ENCODE measurements at regions not wholly inside any gene's neighbourhood (a gene's known extent, or its start where the extent isn't known, plus 50 kb on each side); places are given as distances from the start of the nearest gene placed in this dataset.

GRCh38 chr21:19870682-19871081 is 1127.5 kb upstream of the NCAM2 start:
- Mint-ChIP-seq H3K4me1 (no peaks in the 10 kb centered on the region), H3K9me3 (ENCODE audit: low read depth) (peaks cover 4% of the 10 kb centered on the region), H3K36me3 (ENCODE audit: low read depth) (no peaks in the 10 kb centered on the region), H3K4me3 (no peak overlapping the region), H3K27me3 (no peaks in the 10 kb centered on the region), H3K27ac (no peak overlapping the region)
- DNase-seq (no peak), ATAC-seq (no peak)
- ChIA-PET CTCF (no interaction called here), POLR2A (no interaction called here)
- intact Hi-C loops (cut with DNase I, micrococcal nuclease) = no loop called here

- DNase-seq (no peak), ATAC-seq (no peak)
- no peak overlapping the region for H3K4me3 Mint-ChIP-seq
- POLR2A ChIA-PET = no interaction called here
- H3K9me3 Mint-ChIP-seq (ENCODE audit: low read depth) = peaks cover 10% of the 10 kb centered on the region
- intact Hi-C loops (cut with DNase I, micrococcal nuclease) = no loop called here
- H3K4me1 Mint-ChIP-seq = no peaks in the 10 kb centered on the region
- CTCF ChIA-PET = interaction anchor here (0.7 kb wide), 1 partner anchor 9 kb away, joined by 3 read pairs; no protein-coding TSS in a partner anchor
- no peak overlapping the region for H3K27ac Mint-ChIP-seq
- no peaks in the 10 kb centered on the region for H3K36me3 Mint-ChIP-seq (ENCODE audit: low read depth)
- H3K27me3 Mint-ChIP-seq = no peaks in the 10 kb centered on the region
Observed at GRCh38 chr21:19874521-19874920, 1123.7 kb upstream of the NCAM2 start.

GRCh38 chr21:19878133-19878532 is 1120.1 kb upstream of the NCAM2 start:
- CTCF ChIA-PET = no interaction called here
- no peak for ATAC-seq

GRCh38 chr21:19899645-19900044 is 1098.6 kb upstream of the NCAM2 start:
- no peaks in the 10 kb centered on the region for H3K36me3 Mint-ChIP-seq (ENCODE audit: low read depth)
- ChIA-PET CTCF (no interaction called here), POLR2A (no interaction called here)
- H3K4me1 Mint-ChIP-seq = no peaks in the 10 kb centered on the region
- intact Hi-C loops (cut with DNase I, micrococcal nuclease) = no loop called here
- ATAC-seq = no peak
- no peak overlapping the region for H3K27ac Mint-ChIP-seq
- no peak for DNase-seq
- H3K4me3 Mint-ChIP-seq = no peak overlapping the region
- no peaks in the 10 kb centered on the region for H3K27me3 Mint-ChIP-seq
- peaks cover 11% of the 10 kb centered on the region for H3K9me3 Mint-ChIP-seq (ENCODE audit: low read depth)

More at GRCh38 chr21:19878133-19878532, 1120.1 kb upstream of the NCAM2 start:
- no peaks in the 10 kb centered on the region for H3K27me3 Mint-ChIP-seq
- DNase-seq = no peak
- peaks cover 8% of the 10 kb centered on the region for H3K9me3 Mint-ChIP-seq (ENCODE audit: low read depth)
- H3K27ac Mint-ChIP-seq = no peak overlapping the region
- no peak overlapping the region for H3K4me3 Mint-ChIP-seq
- POLR2A ChIA-PET = no interaction called here
- intact Hi-C loops (cut with DNase I, micrococcal nuclease) = no loop called here
- H3K36me3 Mint-ChIP-seq (ENCODE audit: low read depth) = no peaks in the 10 kb centered on the region
- no peaks in the 10 kb centered on the region for H3K4me1 Mint-ChIP-seq

- Mint-ChIP-seq H3K27me3 (no peaks in the 10 kb centered on the region), H3K4me1 (no peaks in the 10 kb centered on the region), H3K4me3 (no peak overlapping the region), H3K27ac (no peak overlapping the region), H3K36me3 (ENCODE audit: low read depth) (no peaks in the 10 kb centered on the region), H3K9me3 (ENCODE audit: low read depth) (peaks cover 11% of the 10 kb centered on the region)
- DNase-seq = no peak
- no peak for ATAC-seq
- ChIA-PET CTCF (no interaction called here), POLR2A (no interaction called here)
- intact Hi-C loops (cut with DNase I, micrococcal nuclease) = no loop called here
Observed at GRCh38 chr21:19900149-19900548, 1098.1 kb upstream of the NCAM2 start.

GRCh38 chr21:19908390-19908789 is 1089.8 kb upstream of the NCAM2 start:
- DNase-seq (no peak), ATAC-seq (no peak)
- CTCF ChIA-PET = no interaction called here
- no peak overlapping the region for H3K27ac Mint-ChIP-seq
- H3K9me3 Mint-ChIP-seq (ENCODE audit: low read depth) = peaks cover 2% of the 10 kb centered on the region
- no peaks in the 10 kb centered on the region for H3K4me1 Mint-ChIP-seq
- H3K4me3 Mint-ChIP-seq = no peak overlapping the region
- intact Hi-C loops (cut with DNase I, micrococcal nuclease) = no loop called here
- H3K27me3 Mint-ChIP-seq = no peaks in the 10 kb centered on the region
- H3K36me3 Mint-ChIP-seq (ENCODE audit: low read depth) = no peaks in the 10 kb centered on the region
- POLR2A ChIA-PET = no interaction called here

- Mint-ChIP-seq H3K4me1 (no peaks in the 10 kb centered on the region), H3K9me3 (ENCODE audit: low read depth) (peaks cover 3% of the 10 kb centered on the region), H3K27ac (no peak overlapping the region), H3K36me3 (ENCODE audit: low read depth) (no peaks in the 10 kb centered on the region), H3K27me3 (no peaks in the 10 kb centered on the region), H3K4me3 (no peak overlapping the region)
- ChIA-PET POLR2A (no interaction called here), CTCF (no interaction called here)
- DNase-seq = no peak
- intact Hi-C loops (cut with DNase I, micrococcal nuclease) = no loop called here
- ATAC-seq = no peak
Observed at GRCh38 chr21:19914028-19914427, 1084.2 kb upstream of the NCAM2 start.

GRCh38 chr21:19921211-19921610 is 1077.0 kb upstream of the NCAM2 start:
- intact Hi-C loops (cut with DNase I, micrococcal nuclease) = no loop called here
- CTCF ChIA-PET = no interaction called here
- Mint-ChIP-seq H3K4me1 (no peaks in the 10 kb centered on the region), H3K36me3 (ENCODE audit: low read depth) (no peaks in the 10 kb centered on the region), H3K27me3 (no peaks in the 10 kb centered on the region), H3K27ac (no peak overlapping the region), H3K4me3 (no peak overlapping the region), H3K9me3 (ENCODE audit: low read depth) (no peaks in the 10 kb centered on the region)
- ATAC-seq (no peak), DNase-seq (no peak)
- POLR2A ChIA-PET = no interaction called here

GRCh38 chr21:19922122-19922521 is 1076.1 kb upstream of the NCAM2 start:
- Mint-ChIP-seq H3K4me1 (no peaks in the 10 kb centered on the region), H3K27ac (no peak overlapping the region), H3K36me3 (ENCODE audit: low read depth) (no peaks in the 10 kb centered on the region), H3K9me3 (ENCODE audit: low read depth) (no peaks in the 10 kb centered on the region), H3K27me3 (no peaks in the 10 kb centered on the region), H3K4me3 (no peak overlapping the region)
- DNase-seq (no peak), ATAC-seq (no peak)
- ChIA-PET CTCF (no interaction called here), POLR2A (no interaction called here)
- intact Hi-C loops (cut with DNase I, micrococcal nuclease) = no loop called here

- H3K4me1 Mint-ChIP-seq = no peaks in the 10 kb centered on the region
- no peak overlapping the region for H3K27ac Mint-ChIP-seq
- intact Hi-C loops (cut with DNase I, micrococcal nuclease) = no loop called here
- ATAC-seq = no peak
- no peak for DNase-seq
- CTCF ChIA-PET = no interaction called here
- peaks cover 5% of the 10 kb centered on the region for H3K9me3 Mint-ChIP-seq (ENCODE audit: low read depth)
- no peaks in the 10 kb centered on the region for H3K36me3 Mint-ChIP-seq (ENCODE audit: low read depth)
- no peak overlapping the region for H3K4me3 Mint-ChIP-seq
- POLR2A ChIA-PET = no interaction called here
- no peaks in the 10 kb centered on the region for H3K27me3 Mint-ChIP-seq
Observed at GRCh38 chr21:19935467-19935866, 1062.7 kb upstream of the NCAM2 start.

- H3K4me3 Mint-ChIP-seq = no peak overlapping the region
- intact Hi-C loops (cut with DNase I, micrococcal nuclease) = no loop called here
- ChIA-PET CTCF (no interaction called here), POLR2A (no interaction called here)
- DNase-seq (no peak), ATAC-seq (no peak)
- H3K4me1 Mint-ChIP-seq = no peaks in the 10 kb centered on the region
- H3K36me3 Mint-ChIP-seq (ENCODE audit: low read depth) = no peaks in the 10 kb centered on the region
- peaks cover 2% of the 10 kb centered on the region for H3K9me3 Mint-ChIP-seq (ENCODE audit: low read depth)
- no peaks in the 10 kb centered on the region for H3K27me3 Mint-ChIP-seq
- H3K27ac Mint-ChIP-seq = no peak overlapping the region
Observed at GRCh38 chr21:19937619-19938018, 1060.6 kb upstream of the NCAM2 start.

- no peaks in the 10 kb centered on the region for H3K4me1 Mint-ChIP-seq
- no peak for DNase-seq
- H3K4me3 Mint-ChIP-seq = no peak overlapping the region
- H3K27me3 Mint-ChIP-seq = no peaks in the 10 kb centered on the region
- no peak for ATAC-seq
- ChIA-PET CTCF (no interaction called here), POLR2A (no interaction called here)
- H3K9me3 Mint-ChIP-seq (ENCODE audit: low read depth) = peaks cover 8% of the 10 kb centered on the region
- intact Hi-C loops (cut with DNase I, micrococcal nuclease) = no loop called here
- H3K36me3 Mint-ChIP-seq (ENCODE audit: low read depth) = no peaks in the 10 kb centered on the region
- H3K27ac Mint-ChIP-seq = no peak overlapping the region
Observed at GRCh38 chr21:19941626-19942025, 1056.6 kb upstream of the NCAM2 start.

- Mint-ChIP-seq H3K4me1 (no peaks in the 10 kb centered on the region), H3K9me3 (ENCODE audit: low read depth) (peaks cover 13% of the 10 kb centered on the region), H3K27me3 (no peaks in the 10 kb centered on the region), H3K4me3 (no peak overlapping the region), H3K27ac (no peak overlapping the region), H3K36me3 (ENCODE audit: low read depth) (no peaks in the 10 kb centered on the region)
- CTCF ChIA-PET = no interaction called here
- POLR2A ChIA-PET = no interaction called here
- DNase-seq (no peak), ATAC-seq (no peak)
- intact Hi-C loops (cut with DNase I, micrococcal nuclease) = no loop called here
Observed at GRCh38 chr21:19950347-19950746, 1047.9 kb upstream of the NCAM2 start.
